Prostate gland (tissue), 2 donors: ENCODE measurements at regions not wholly inside any gene's neighbourhood (a gene's known extent, or its start where the extent isn't known, plus 50 kb on each side); places are given as distances from the start of the nearest gene placed in this dataset.

Experiments
- DNase-seq: peaks from one replicate; pipeline ENCODE4 v3.0.0-alpha.2; 2019; ENCODE audit warnings: low spot score
- H3K27ac ChIP-seq, 2 donors: fragments of 200-600 bp; sonication (generic); 2 replicates each; pipeline ENCODE4 v1.5.1; 2017 to 2019
- H3K27me3 ChIP-seq: fragments of 200-600 bp; sonication (generic); replicated peaks from 2 replicates; pipeline ENCODE4 v1.5.1; 2019; ENCODE audit not compliant: insufficient read depth
- H3K36me3 ChIP-seq, 2 donors: fragments of 200-600 bp; sonication (generic); 1 replicate in 1 of 2; 2 replicates in 1 of 2; pipeline versions ENCODE4 v1.5.1 to v1.8.1; 2017 to 2019
- H3K4me1 ChIP-seq: fragments of 200-600 bp; sonication (generic); replicated peaks from 2 replicates; pipeline ENCODE4 v1.5.1; 2019
- H3K4me3 ChIP-seq, 2 donors: fragments of 200-600 bp; sonication (generic); 2 replicates each; pipeline ENCODE4 v1.5.1; 2017 to 2019
- H3K9me3 ChIP-seq: fragments of 200-600 bp; sonication (generic); 2 replicates; pipeline ENCODE4 v1.5.1; 2017
- POLR2A ChIP-seq: fragments of 450-650 bp; IDR thresholded peaks from one replicate; pipeline ENCODE4 v1.6.1; 2016; ENCODE audit warnings: antibody characterized with exemption, mild to moderate bottlenecking
- POLR2AphosphoS5 ChIP-seq: sonication (generic); formaldehyde crosslinking; IDR thresholded peaks from one replicate; pipeline ENCODE4 v1.6.1; 2017; ENCODE audit warnings: antibody characterized with exemption
- WGBS: methylation state at CpG from one replicate; pipeline ENCODE4 v1.1.5; 2018; 5-methylcytosine and 5-hydroxymethylcytosine counted together
- intact Hi-C: fragments of 100-400 bp; cut with DNase I; formaldehyde crosslinking; loops from one replicate; pipeline ENCODE4 v1.14.2; 2022
- TF ChIP-seq, protein P1 (sequence below), 4 experiments: fragments of 200-600 bp in 2 of 4; fragments of 450-650 bp in 2 of 4; sonication (generic) in 2 of 4; IDR thresholded peaks; 1 replicate in 3 of 4; 2 replicates in 1 of 4; pipeline ENCODE4 v1.5.1; 2016 to 2019; ENCODE audit warnings: antibody characterized with exemption in 4 of 4, mild to moderate bottlenecking in 2 of 4, moderate library complexity in 2 of 4

DNA sequence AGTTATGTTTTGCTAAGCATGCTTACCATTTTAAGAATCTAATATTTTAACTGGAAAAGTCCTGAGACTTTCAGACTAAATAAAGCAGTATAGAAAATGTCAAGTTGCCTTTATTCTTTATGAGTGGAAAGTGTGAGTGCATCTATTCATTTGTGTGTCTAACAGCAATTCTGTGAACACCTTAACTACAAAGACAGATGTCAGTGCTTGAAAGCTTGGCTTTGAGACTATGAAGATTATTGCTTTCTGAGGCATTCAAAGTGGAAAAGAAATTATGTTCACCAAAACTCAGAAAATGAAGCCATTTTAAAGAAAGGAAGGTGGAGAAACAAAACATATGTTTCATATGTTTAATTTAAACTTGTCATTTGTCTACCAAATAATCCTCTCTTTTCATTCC lies 294.5 kb upstream of the SEMA3C start:
- TF ChIP-seq, protein P1, sequence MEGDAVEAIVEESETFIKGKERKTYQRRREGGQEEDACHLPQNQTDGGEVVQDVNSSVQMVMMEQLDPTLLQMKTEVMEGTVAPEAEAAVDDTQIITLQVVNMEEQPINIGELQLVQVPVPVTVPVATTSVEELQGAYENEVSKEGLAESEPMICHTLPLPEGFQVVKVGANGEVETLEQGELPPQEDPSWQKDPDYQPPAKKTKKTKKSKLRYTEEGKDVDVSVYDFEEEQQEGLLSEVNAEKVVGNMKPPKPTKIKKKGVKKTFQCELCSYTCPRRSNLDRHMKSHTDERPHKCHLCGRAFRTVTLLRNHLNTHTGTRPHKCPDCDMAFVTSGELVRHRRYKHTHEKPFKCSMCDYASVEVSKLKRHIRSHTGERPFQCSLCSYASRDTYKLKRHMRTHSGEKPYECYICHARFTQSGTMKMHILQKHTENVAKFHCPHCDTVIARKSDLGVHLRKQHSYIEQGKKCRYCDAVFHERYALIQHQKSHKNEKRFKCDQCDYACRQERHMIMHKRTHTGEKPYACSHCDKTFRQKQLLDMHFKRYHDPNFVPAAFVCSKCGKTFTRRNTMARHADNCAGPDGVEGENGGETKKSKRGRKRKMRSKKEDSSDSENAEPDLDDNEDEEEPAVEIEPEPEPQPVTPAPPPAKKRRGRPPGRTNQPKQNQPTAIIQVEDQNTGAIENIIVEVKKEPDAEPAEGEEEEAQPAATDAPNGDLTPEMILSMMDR (IDR thresholded peaks at IDR 0.05): no peak
- no peak for TF ChIP-seq POLR2A
- no peak for TF ChIP-seq POLR2AphosphoS5
- no peak for DNase-seq
- Histone ChIP-seq H3K4me3 (no peak overlapping the region), H3K36me3 (no peaks in the 10 kb centered on the region), H3K4me1 (no peaks in the 10 kb centered on the region), H3K27me3 (no peaks in the 10 kb centered on the region), H3K27ac (no peak overlapping the region), H3K9me3 (no peaks in the 10 kb centered on the region)
- intact Hi-C loops: no loop called here

- H3K4me1 ChIP-seq: no peaks in the 10 kb centered on the region
- H3K27me3 ChIP-seq: no peaks in the 10 kb centered on the region
- intact Hi-C loops: no loop called here
- TF ChIP-seq, protein P1 (IDR thresholded peaks at IDR 0.05): no peak
- no peak for TF ChIP-seq POLR2AphosphoS5
- no peak for TF ChIP-seq POLR2A
- H3K36me3 ChIP-seq: no peaks in the 10 kb centered on the region
- DNase-seq: no peak
- H3K27ac ChIP-seq: no peak overlapping the region
- H3K9me3 ChIP-seq: no peaks in the 10 kb centered on the region
- no peak overlapping the region for H3K4me3 ChIP-seq
- 67% methylated on average over 4 of the region's 4 CpGs for WGBS
Observed at GRCh38 chr7:81211934-81212320, 293.1 kb upstream of the SEMA3C start.

GRCh38 chr7:81211204-81211933 lies 292.5 kb upstream of the SEMA3C start:
- intact Hi-C loops: no loop called here

DNA sequence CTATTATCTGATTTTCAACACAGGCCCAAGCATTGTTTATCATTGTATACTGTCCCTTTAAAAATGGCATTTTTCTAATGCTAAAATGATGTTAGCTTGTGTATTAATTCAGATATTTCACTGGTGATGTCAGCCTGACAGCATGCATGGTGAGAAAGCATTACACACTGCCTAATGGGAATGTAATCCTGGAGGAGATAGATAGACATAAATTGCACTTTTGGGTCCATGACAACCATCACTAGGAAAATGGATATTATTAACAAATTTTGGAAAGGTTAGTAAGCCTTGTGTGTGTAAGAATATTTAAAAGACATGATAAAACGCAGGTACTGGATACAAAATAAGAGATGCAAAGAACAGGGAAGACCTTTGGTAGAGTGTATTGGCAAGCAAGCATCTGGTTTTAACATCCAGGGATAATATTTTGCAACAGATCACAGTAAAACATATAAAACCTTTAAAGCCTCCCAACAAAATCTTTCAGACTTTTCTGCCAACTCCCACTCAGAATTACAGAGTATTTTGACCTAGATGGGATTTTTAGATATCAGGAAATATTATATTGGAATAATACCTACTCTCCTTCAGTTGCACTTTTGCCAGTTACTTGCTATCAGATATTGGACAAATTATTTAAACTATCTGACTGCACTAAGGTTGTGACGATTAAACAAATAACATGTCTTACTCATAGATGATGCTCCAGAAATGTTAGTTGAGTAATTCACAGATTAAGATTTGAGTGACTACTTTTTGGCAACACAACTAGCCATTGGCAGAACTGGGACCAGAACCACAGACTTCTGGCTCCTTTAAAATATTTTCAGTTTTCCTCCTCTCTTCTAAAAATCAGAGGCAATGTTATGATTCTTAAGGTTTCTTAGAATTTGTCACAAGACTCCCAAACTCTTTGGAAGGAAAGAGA lies 291.6 kb upstream of the SEMA3C start:
- H3K4me3 ChIP-seq: no peak overlapping the region
- DNase-seq: no peak
- H3K9me3 ChIP-seq: no peaks in the 10 kb centered on the region
- TF ChIP-seq POLR2A: no peak
- TF ChIP-seq POLR2AphosphoS5: no peak
- TF ChIP-seq, protein P1 (IDR thresholded peaks at IDR 0.05): no peak
- WGBS: 23% methylated on average over 2 of the region's 2 CpGs
- no peak overlapping the region for H3K27ac ChIP-seq
- intact Hi-C loops: no loop called here
- no peaks in the 10 kb centered on the region for H3K4me1 ChIP-seq
- H3K36me3 ChIP-seq: no peaks in the 10 kb centered on the region
- no peaks in the 10 kb centered on the region for H3K27me3 ChIP-seq

More at GRCh38 chr7:81211204-81211933, 292.5 kb upstream of the SEMA3C start:
- DNase-seq: no peak
- Histone ChIP-seq H3K9me3 (no peaks in the 10 kb centered on the region), H3K4me1 (no peaks in the 10 kb centered on the region), H3K27me3 (no peaks in the 10 kb centered on the region), H3K36me3 (no peaks in the 10 kb centered on the region), H3K27ac (no peak overlapping the region), H3K4me3 (no peak overlapping the region)
- TF ChIP-seq, protein P1 (IDR thresholded peaks at IDR 0.05): no peak
- TF ChIP-seq POLR2AphosphoS5 (no peak), POLR2A (no peak)
- WGBS: 60% methylated on average over 6 of the region's 6 CpGs
